ENCODE measurements at regions not wholly inside any gene's neighbourhood (a gene's known extent, or its start where the extent isn't known, plus 50 kb on each side); places are given as distances from the start of the nearest gene placed in this dataset.

DNA sequence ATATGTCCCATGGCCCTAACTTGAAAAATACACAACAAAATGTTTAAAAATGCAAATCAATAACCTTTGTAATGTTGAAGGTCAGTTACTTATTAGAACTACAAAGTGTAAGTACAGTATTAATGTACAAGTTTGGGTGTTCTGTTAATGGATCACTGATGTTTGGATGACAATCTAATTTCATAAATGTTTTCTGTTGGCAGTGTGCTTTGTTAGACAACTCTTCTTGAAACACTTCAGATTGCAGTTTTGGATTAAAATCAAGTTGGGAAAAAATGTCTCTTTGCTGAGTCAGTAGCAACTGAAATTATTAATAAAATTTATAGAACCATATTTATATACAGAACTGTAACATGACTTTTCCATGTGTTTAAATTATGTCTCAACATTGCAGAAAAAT is 1063.5 kb upstream of the PCDH9 start:
- no peak for FAIRE-seq
- Histone ChIP-seq H2AFZ (ENCODE audit: control insufficient read depth, low read length) (no peak overlapping the region), H3K79me2 (ENCODE audit: control insufficient read depth, insufficient read depth, low read length) (no peaks in the 10 kb centered on the region), H3K4me2 (ENCODE audit: control insufficient read depth, extremely low read depth, insufficient read depth, low read depth, low read length) (no peak overlapping the region), H3K9me1 (ENCODE audit: control insufficient read depth, extremely low read depth, insufficient read depth, low read length) (no peaks in the 10 kb centered on the region), H3K27ac (ENCODE audit: control insufficient read depth, insufficient read depth, low read length) (no peak overlapping the region), H3K9ac (ENCODE audit: control insufficient read depth, extremely low read depth, insufficient read depth, low read length) (no peak overlapping the region), H3K27me3 (ENCODE audit: control insufficient read depth, extremely low read depth, insufficient read depth, low read length) (no peaks in the 10 kb centered on the region), H3K4me1 (ENCODE audit: control insufficient read depth, extremely low read depth, insufficient read depth, low read length) (no peaks in the 10 kb centered on the region), H4K20me1 (ENCODE audit: control insufficient read depth, extremely low read depth, insufficient read depth, low read length) (no peaks in the 10 kb centered on the region), H3K4me3 (ENCODE audit: control insufficient read depth in 2 of 3, extremely low read depth in 1 of 3, insufficient read depth in 2 of 3, low read depth in 1 of 3, low read length in 3 of 3) (no peak overlapping the region), H3K36me3 (ENCODE audit: control insufficient read depth in 2 of 2, extremely low read depth in 1 of 2, insufficient read depth in 2 of 2, low read length in 2 of 2) (no peaks in the 10 kb centered on the region), H3K9me3 (ENCODE audit: control insufficient read depth, low read depth, low read length) (no peaks in the 10 kb centered on the region)
- no peak for TF ChIP-seq EZH2 (IDR thresholded peaks at IDR 0.05; ENCODE audit: low read length)
- TF ChIP-seq, protein P1, sequence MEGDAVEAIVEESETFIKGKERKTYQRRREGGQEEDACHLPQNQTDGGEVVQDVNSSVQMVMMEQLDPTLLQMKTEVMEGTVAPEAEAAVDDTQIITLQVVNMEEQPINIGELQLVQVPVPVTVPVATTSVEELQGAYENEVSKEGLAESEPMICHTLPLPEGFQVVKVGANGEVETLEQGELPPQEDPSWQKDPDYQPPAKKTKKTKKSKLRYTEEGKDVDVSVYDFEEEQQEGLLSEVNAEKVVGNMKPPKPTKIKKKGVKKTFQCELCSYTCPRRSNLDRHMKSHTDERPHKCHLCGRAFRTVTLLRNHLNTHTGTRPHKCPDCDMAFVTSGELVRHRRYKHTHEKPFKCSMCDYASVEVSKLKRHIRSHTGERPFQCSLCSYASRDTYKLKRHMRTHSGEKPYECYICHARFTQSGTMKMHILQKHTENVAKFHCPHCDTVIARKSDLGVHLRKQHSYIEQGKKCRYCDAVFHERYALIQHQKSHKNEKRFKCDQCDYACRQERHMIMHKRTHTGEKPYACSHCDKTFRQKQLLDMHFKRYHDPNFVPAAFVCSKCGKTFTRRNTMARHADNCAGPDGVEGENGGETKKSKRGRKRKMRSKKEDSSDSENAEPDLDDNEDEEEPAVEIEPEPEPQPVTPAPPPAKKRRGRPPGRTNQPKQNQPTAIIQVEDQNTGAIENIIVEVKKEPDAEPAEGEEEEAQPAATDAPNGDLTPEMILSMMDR (optimal IDR thresholded peaks at IDR 0.05 in 1 of 3, IDR thresholded peaks at IDR 0.05 in 1 of 3, conservative IDR thresholded peaks at IDR 0.05 in 1 of 3; ENCODE audit: extremely low read depth in 1 of 3, insufficient read depth in 2 of 3, low read length in 3 of 3) = no peak
- DNase-seq (ENCODE audit: low read depth, low spot score) = no peak
- dilution Hi-C loops (cut with MboI; ENCODE audit: extremely low pct_ligation_motif_present, low sequenced_read_pairs) = no loop called here

DNA sequence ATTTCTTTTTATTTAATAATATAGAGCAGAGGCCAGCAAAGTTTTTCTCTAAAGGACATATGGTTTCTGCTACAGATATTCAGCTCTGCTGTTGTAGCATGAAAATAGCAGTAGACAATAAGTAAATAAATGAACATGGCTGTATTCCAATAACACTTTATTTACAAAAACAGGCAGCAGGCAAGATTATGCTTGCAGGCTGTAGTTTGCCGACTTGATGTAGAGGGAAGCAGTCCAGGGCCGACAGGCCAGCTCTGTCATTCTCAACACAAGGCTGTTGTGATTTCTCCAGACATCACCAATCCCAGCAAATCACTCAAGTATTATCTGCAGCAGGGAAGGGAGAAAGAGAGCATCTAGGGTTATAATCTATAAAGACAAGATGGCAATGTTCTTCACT is 1062.5 kb upstream of the PCDH9 start:
- H3K9me3 ChIP-seq (ENCODE audit: control insufficient read depth, low read depth, low read length) = no peaks in the 10 kb centered on the region
- DNase-seq (ENCODE audit: low read depth, low spot score) (no peak), FAIRE-seq (no peak)
- H2AFZ ChIP-seq (ENCODE audit: control insufficient read depth, low read length) = no peak overlapping the region
- H3K27ac ChIP-seq (ENCODE audit: control insufficient read depth, insufficient read depth, low read length) = no peak overlapping the region
- no peaks in the 10 kb centered on the region for H3K36me3 ChIP-seq (ENCODE audit: control insufficient read depth in 2 of 2, extremely low read depth in 1 of 2, insufficient read depth in 2 of 2, low read length in 2 of 2)
- dilution Hi-C loops (cut with MboI; ENCODE audit: extremely low pct_ligation_motif_present, low sequenced_read_pairs) = no loop called here
- no peak overlapping the region for H3K9ac ChIP-seq (ENCODE audit: control insufficient read depth, extremely low read depth, insufficient read depth, low read length)
- no peaks in the 10 kb centered on the region for H3K79me2 ChIP-seq (ENCODE audit: control insufficient read depth, insufficient read depth, low read length)
- no peaks in the 10 kb centered on the region for H3K9me1 ChIP-seq (ENCODE audit: control insufficient read depth, extremely low read depth, insufficient read depth, low read length)
- no peak overlapping the region for H3K4me3 ChIP-seq (ENCODE audit: control insufficient read depth in 2 of 3, extremely low read depth in 1 of 3, insufficient read depth in 2 of 3, low read depth in 1 of 3, low read length in 3 of 3)
- H3K27me3 ChIP-seq (ENCODE audit: control insufficient read depth, extremely low read depth, insufficient read depth, low read length) = no peaks in the 10 kb centered on the region
- no peaks in the 10 kb centered on the region for H4K20me1 ChIP-seq (ENCODE audit: control insufficient read depth, extremely low read depth, insufficient read depth, low read length)
- H3K4me2 ChIP-seq (ENCODE audit: control insufficient read depth, extremely low read depth, insufficient read depth, low read depth, low read length) = no peak overlapping the region
- TF ChIP-seq, protein P1 (optimal IDR thresholded peaks at IDR 0.05 in 1 of 3, IDR thresholded peaks at IDR 0.05 in 1 of 3, conservative IDR thresholded peaks at IDR 0.05 in 1 of 3; ENCODE audit: extremely low read depth in 1 of 3, insufficient read depth in 2 of 3, low read length in 3 of 3) = no peak
- TF ChIP-seq EZH2 (IDR thresholded peaks at IDR 0.05; ENCODE audit: low read length) = no peak
- H3K4me1 ChIP-seq (ENCODE audit: control insufficient read depth, extremely low read depth, insufficient read depth, low read length) = no peaks in the 10 kb centered on the region

All from keratinocyte (primary cell).